ENCODE measurements at regions not wholly inside any gene's neighbourhood (a gene's known extent, or its start where the extent isn't known, plus 50 kb on each side); places are given as distances from the start of the nearest gene placed in this dataset.

DNA sequence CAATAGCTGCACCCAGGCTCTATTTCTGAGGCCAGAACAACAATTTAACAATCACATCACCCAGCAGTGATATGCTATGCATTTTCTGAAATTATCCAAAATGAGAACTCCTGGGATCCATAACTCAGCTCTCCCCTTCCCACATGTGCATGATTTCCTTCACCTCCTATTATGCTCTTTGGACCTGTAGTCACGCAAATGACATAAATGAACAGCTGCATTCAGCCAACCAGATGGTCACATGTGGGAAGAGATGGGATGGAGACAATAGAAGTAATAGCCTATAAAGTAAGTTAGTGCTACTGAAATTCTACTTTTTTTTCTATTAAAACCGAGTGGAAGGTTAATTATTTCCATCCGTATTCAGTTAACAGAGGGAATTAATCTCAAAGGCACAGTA, 662.1 kb upstream of the ID4 start:
- TF ChIP-seq TCF12 (IDR thresholded peaks at IDR 0.05; ENCODE audit: low read depth) (no peak), YY1 (IDR thresholded peaks at IDR 0.05; ENCODE audit: low read depth) (no peak)
- TF ChIP-seq, protein P1, sequence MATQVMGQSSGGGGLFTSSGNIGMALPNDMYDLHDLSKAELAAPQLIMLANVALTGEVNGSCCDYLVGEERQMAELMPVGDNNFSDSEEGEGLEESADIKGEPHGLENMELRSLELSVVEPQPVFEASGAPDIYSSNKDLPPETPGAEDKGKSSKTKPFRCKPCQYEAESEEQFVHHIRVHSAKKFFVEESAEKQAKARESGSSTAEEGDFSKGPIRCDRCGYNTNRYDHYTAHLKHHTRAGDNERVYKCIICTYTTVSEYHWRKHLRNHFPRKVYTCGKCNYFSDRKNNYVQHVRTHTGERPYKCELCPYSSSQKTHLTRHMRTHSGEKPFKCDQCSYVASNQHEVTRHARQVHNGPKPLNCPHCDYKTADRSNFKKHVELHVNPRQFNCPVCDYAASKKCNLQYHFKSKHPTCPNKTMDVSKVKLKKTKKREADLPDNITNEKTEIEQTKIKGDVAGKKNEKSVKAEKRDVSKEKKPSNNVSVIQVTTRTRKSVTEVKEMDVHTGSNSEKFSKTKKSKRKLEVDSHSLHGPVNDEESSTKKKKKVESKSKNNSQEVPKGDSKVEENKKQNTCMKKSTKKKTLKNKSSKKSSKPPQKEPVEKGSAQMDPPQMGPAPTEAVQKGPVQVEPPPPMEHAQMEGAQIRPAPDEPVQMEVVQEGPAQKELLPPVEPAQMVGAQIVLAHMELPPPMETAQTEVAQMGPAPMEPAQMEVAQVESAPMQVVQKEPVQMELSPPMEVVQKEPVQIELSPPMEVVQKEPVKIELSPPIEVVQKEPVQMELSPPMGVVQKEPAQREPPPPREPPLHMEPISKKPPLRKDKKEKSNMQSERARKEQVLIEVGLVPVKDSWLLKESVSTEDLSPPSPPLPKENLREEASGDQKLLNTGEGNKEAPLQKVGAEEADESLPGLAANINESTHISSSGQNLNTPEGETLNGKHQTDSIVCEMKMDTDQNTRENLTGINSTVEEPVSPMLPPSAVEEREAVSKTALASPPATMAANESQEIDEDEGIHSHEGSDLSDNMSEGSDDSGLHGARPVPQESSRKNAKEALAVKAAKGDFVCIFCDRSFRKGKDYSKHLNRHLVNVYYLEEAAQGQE (IDR thresholded peaks at IDR 0.05; ENCODE audit: low read depth): no peak
